ENCODE measurements at regions not wholly inside any gene's neighbourhood (a gene's known extent, or its start where the extent isn't known, plus 50 kb on each side); places are given as distances from the start of the nearest gene placed in this dataset.

- no TSS peak for BruUV-seq (replicated peaks)
- H3K9me3 ChIP-seq, result no peaks in the 10 kb centered on the region
- no peaks in the 10 kb centered on the region for H3K36me3 Mint-ChIP-seq (ENCODE audit: insufficient read depth, unreplicated experiment)
- H3K4me1 ChIP-seq, result no peaks in the 10 kb centered on the region
- H3K4me1 Mint-ChIP-seq (ENCODE audit: low read depth, unreplicated experiment), result no peaks in the 10 kb centered on the region
- intact Hi-C loops (cut with micrococcal nuclease; ENCODE audit: unreplicated experiment), result no loop called here
- DNase-seq, result no peak
- peaks cover 9% of the 10 kb centered on the region for H3K9me3 Mint-ChIP-seq (ENCODE audit: unreplicated experiment)
- POLR2A ChIA-PET, result no interaction called here
- H3K4me3 Mint-ChIP-seq (ENCODE audit: unreplicated experiment), result no peak overlapping the region
- no peaks in the 10 kb centered on the region for H3K27me3 Mint-ChIP-seq (ENCODE audit: insufficient read depth, unreplicated experiment)
- H3K27ac Mint-ChIP-seq (ENCODE audit: unreplicated experiment), result no peak overlapping the region
- H3K36me3 ChIP-seq (ENCODE audit: control insufficient read depth, insufficient read depth, low read length), result no peaks in the 10 kb centered on the region
- CTCF ChIA-PET, result no interaction called here
- H3K27me3 ChIP-seq (replicated peaks; ENCODE audit: control insufficient read depth, insufficient read depth, low read length), result no peaks in the 10 kb centered on the region
- no peak for TF ChIP-seq CTCF (IDR thresholded peaks at IDR 0.05; ENCODE audit: insufficient read depth in 1 of 2, low read depth in 1 of 2, low read length in 1 of 2, severe bottlenecking in 1 of 2, unreplicated experiment in 1 of 2)
- H3K4me3 ChIP-seq (ENCODE audit: low read depth, low read length), result no peak overlapping the region
These were observed 90.5 kb upstream of the POM121L12 start for GRCh38 chr7:52944921-52945320.

- ChIA-PET CTCF (no interaction called here), POLR2A (no interaction called here)
- H3K27ac Mint-ChIP-seq (ENCODE audit: unreplicated experiment), result no peak overlapping the region
- Histone ChIP-seq H3K36me3 (ENCODE audit: control insufficient read depth, insufficient read depth, low read length) (no peaks in the 10 kb centered on the region), H3K27me3 (replicated peaks; ENCODE audit: control insufficient read depth, insufficient read depth, low read length) (no peaks in the 10 kb centered on the region), H3K9me3 (no peaks in the 10 kb centered on the region), H3K4me3 (ENCODE audit: low read depth, low read length) (no peak overlapping the region), H3K4me1 (no peaks in the 10 kb centered on the region)
- no peak overlapping the region for H3K4me3 Mint-ChIP-seq (ENCODE audit: unreplicated experiment)
- intact Hi-C loops (cut with micrococcal nuclease; ENCODE audit: unreplicated experiment), result no loop called here
- H3K4me1 Mint-ChIP-seq (ENCODE audit: low read depth, unreplicated experiment), result no peaks in the 10 kb centered on the region
- no peaks in the 10 kb centered on the region for H3K27me3 Mint-ChIP-seq (ENCODE audit: insufficient read depth, unreplicated experiment)
- H3K9me3 Mint-ChIP-seq (ENCODE audit: unreplicated experiment), result no peaks in the 10 kb centered on the region
- H3K36me3 Mint-ChIP-seq (ENCODE audit: insufficient read depth, unreplicated experiment), result no peaks in the 10 kb centered on the region
- TF ChIP-seq CTCF (IDR thresholded peaks at IDR 0.05; ENCODE audit: insufficient read depth in 1 of 2, low read depth in 1 of 2, low read length in 1 of 2, severe bottlenecking in 1 of 2, unreplicated experiment in 1 of 2), result no peak
- DNase-seq, result no peak
- no TSS peak for BruUV-seq (replicated peaks)
These were observed 95.0 kb upstream of the POM121L12 start for GRCh38 chr7:52940481-52940880.

- Mint-ChIP-seq H3K36me3 (ENCODE audit: insufficient read depth, unreplicated experiment) (no peaks in the 10 kb centered on the region), H3K4me3 (ENCODE audit: unreplicated experiment) (no peak overlapping the region), H3K9me3 (ENCODE audit: unreplicated experiment) (peaks cover 5% of the 10 kb centered on the region), H3K4me1 (ENCODE audit: low read depth, unreplicated experiment) (no peaks in the 10 kb centered on the region), H3K27ac (ENCODE audit: unreplicated experiment) (no peak overlapping the region), H3K27me3 (ENCODE audit: insufficient read depth, unreplicated experiment) (no peaks in the 10 kb centered on the region)
- DNase-seq, result no peak
- Histone ChIP-seq H3K36me3 (ENCODE audit: control insufficient read depth, insufficient read depth, low read length) (no peaks in the 10 kb centered on the region), H3K4me3 (ENCODE audit: low read depth, low read length) (no peak overlapping the region), H3K9me3 (no peaks in the 10 kb centered on the region), H3K4me1 (no peaks in the 10 kb centered on the region), H3K27me3 (replicated peaks; ENCODE audit: control insufficient read depth, insufficient read depth, low read length) (no peaks in the 10 kb centered on the region)
- BruUV-seq (replicated peaks), result no TSS peak
- CTCF ChIA-PET, result no interaction called here
- intact Hi-C loops (cut with micrococcal nuclease; ENCODE audit: unreplicated experiment), result no loop called here
- POLR2A ChIA-PET, result no interaction called here
- TF ChIP-seq CTCF (IDR thresholded peaks at IDR 0.05; ENCODE audit: insufficient read depth in 1 of 2, low read depth in 1 of 2, low read length in 1 of 2, severe bottlenecking in 1 of 2, unreplicated experiment in 1 of 2), result no peak
These were observed 96.8 kb upstream of the POM121L12 start for GRCh38 chr7:52938455-52939133.

All from Caco-2 (cell line).